B cell (primary cell): ENCODE measurements at regions not wholly inside any gene's neighbourhood (a gene's known extent, or its start where the extent isn't known, plus 50 kb on each side); places are given as distances from the start of the nearest gene placed in this dataset.

Source experiments
- ATAC-seq: fragments of 200-7000 bp; cut with Tn5 transposase; one replicate; pipeline ENCODE4 v1.10.0; 2021; ENCODE audit warnings: low read depth, mild to moderate bottlenecking, moderate number of reproducible peaks, moderate library complexity
- CTCF ChIA-PET: fragments of 350-600 bp; sonication (Branson Sonifier 250); formaldehyde crosslinking; loops from one replicate; lab custom pipeline; 2021; ENCODE audit warnings: antibody characterized with exemption, inconsistent platforms; lab: Charles Lee
- POLR2A ChIA-PET: fragments of 350-600 bp; sonication (Branson Sonifier 250); formaldehyde crosslinking; loops from one replicate; lab custom pipeline; 2021; ENCODE audit warnings: antibody characterized with exemption; lab: Charles Lee
- DNase-seq: peaks from one replicate; pipeline ENCODE4 v3.0.0; 2013
- H2AFZ ChIP-seq: 2 replicates; pipeline ENCODE4 v1.6.1; 2012; ENCODE audit warnings: mild to moderate bottlenecking, low read depth, low read length; ENCODE audit not compliant: insufficient read depth, poor library complexity, severe bottlenecking
- H3K27ac ChIP-seq, 2 donors: 1 replicate in 1 of 2; 2 replicates in 1 of 2; pipeline ENCODE4 v1.5.1; 2012 to 2013; ENCODE audit warnings: low read length in 2 of 2, mild to moderate bottlenecking in 2 of 2, moderate library complexity in 1 of 2
- H3K27me3 ChIP-seq, 4 experiments: fragments of 200-600 bp in 1 of 4; sonication (generic) in 1 of 4; replicated peaks in 1 of 4; 1 replicate in 2 of 4; 2 replicates in 2 of 4; pipeline versions ENCODE4 v1.6.1 to v1.7.0; 2013 to 2016; ENCODE audit warnings: low read length in 3 of 4, mild to moderate bottlenecking in 2 of 4, mixed read lengths in 1 of 4, moderate library complexity in 1 of 4; ENCODE audit not compliant: insufficient read depth in 4 of 4, control insufficient read depth in 3 of 4; ENCODE audit errors: control extremely low read depth in 1 of 4
- H3K36me3 ChIP-seq, 2 experiments: replicated peaks in 1 of 2; 1 replicate in 1 of 2; 2 replicates in 1 of 2; pipeline versions ENCODE4 v1.6.1 to v1.7.1; 2013; ENCODE audit warnings: low read length in 1 of 2; ENCODE audit not compliant: insufficient read depth in 2 of 2, control insufficient read depth in 1 of 2; ENCODE audit errors: control extremely low read depth in 1 of 2, extremely low read depth in 1 of 2
- H3K4me1 ChIP-seq, 2 donors: fragments of 200-600 bp in 1 of 2; sonication (generic) in 1 of 2; 1 replicate in 1 of 2; 2 replicates in 1 of 2; pipeline versions ENCODE4 v1.5.1 to v1.6.1; 2013 to 2017; ENCODE audit warnings: low read length in 2 of 2; ENCODE audit not compliant: control insufficient read depth in 2 of 2, insufficient read depth in 2 of 2
- H3K4me2 ChIP-seq: replicated peaks from 2 replicates; pipeline ENCODE3; 2012; ENCODE audit warnings: mild to moderate bottlenecking, low read depth, low read length; ENCODE audit not compliant: poor library complexity, severe bottlenecking
- H3K4me3 ChIP-seq, 5 experiments: fragments of 200-600 bp in 1 of 5; sonication (generic) in 1 of 5; 1 replicate in 3 of 5; 2 replicates in 2 of 5; pipeline versions ENCODE4 v1.5.1 to v1.7.0; 2011 to 2016; ENCODE audit warnings: low read length in 4 of 5, mild to moderate bottlenecking in 4 of 5, low read depth in 2 of 5, control low read depth in 1 of 5, moderate library complexity in 1 of 5; ENCODE audit not compliant: insufficient read depth in 1 of 5; ENCODE audit errors: control extremely low read depth in 1 of 5, extremely low read depth in 1 of 5
- H3K79me2 ChIP-seq: fragments of 200-600 bp; sonication (generic); one replicate; pipeline ENCODE4 v1.6.0; 2016; ENCODE audit warnings: low read length; ENCODE audit not compliant: control insufficient read depth, insufficient read depth
- H3K9ac ChIP-seq: fragments of 200-600 bp; sonication (generic); 2 replicates; pipeline ENCODE4 v1.6.1; 2017; ENCODE audit warnings: mild to moderate bottlenecking, low read length, moderate library complexity
- H3K9me3 ChIP-seq, 3 donors: one replicate each; pipeline versions ENCODE4 v1.6.1 to v1.7.1; 2013; ENCODE audit warnings: low read length in 2 of 3; ENCODE audit not compliant: control insufficient read depth in 2 of 3, insufficient read depth in 1 of 3; ENCODE audit errors: control extremely low read depth in 1 of 3
- H4K20me1 ChIP-seq: 2 replicates; pipeline ENCODE4 v1.6.0; 2012; ENCODE audit warnings: mild to moderate bottlenecking, low read length; ENCODE audit not compliant: insufficient read depth, control insufficient read depth, poor library complexity, severe bottlenecking
- H3K27ac Mint-ChIP-seq: one replicate; pipeline ENCODE4 v1.8.0; 2021; ENCODE audit warnings: mixed read lengths
- H3K27me3 Mint-ChIP-seq: one replicate; pipeline ENCODE4 v1.8.0; 2021; ENCODE audit warnings: mixed read lengths
- H3K4me1 Mint-ChIP-seq: one replicate; pipeline ENCODE4 v1.8.0; 2021; ENCODE audit warnings: mixed read lengths
- H3K4me3 Mint-ChIP-seq: one replicate; pipeline ENCODE4 v1.8.0; 2021; ENCODE audit warnings: mixed read lengths
- H3K9me3 Mint-ChIP-seq: one replicate; pipeline ENCODE4 v1.8.0; 2022; ENCODE audit warnings: mixed read lengths; ENCODE audit not compliant: insufficient read depth
- CTCF ChIP-seq: fragments of 200-600 bp; IDR thresholded peaks from one replicate; pipeline ENCODE4 v1.8.0; 2022; ENCODE audit warnings: antibody characterized with exemption, mild to moderate bottlenecking
- EZH2 ChIP-seq: IDR thresholded peaks from 2 replicates; pipeline ENCODE4 v1.6.1; 2012; ENCODE audit warnings: borderline replicate concordance, low read depth, mild to moderate bottlenecking, moderate library complexity, low read length; ENCODE audit not compliant: insufficient read depth, poor library complexity, severe bottlenecking
- WGBS: methylation state at CpG from one replicate; pipeline ENCODE4 v1.1.5; 2013; ENCODE audit warnings: missing lambda C conversion rate; ENCODE audit not compliant: insufficient coverage; 5-methylcytosine and 5-hydroxymethylcytosine counted together
- intact Hi-C: fragments of 100-400 bp; cut with micrococcal nuclease; formaldehyde crosslinking; loops from one replicate; pipeline ENCODE4 v1.10.0; 2022

GRCh38 chr6:95204178-95204577 lies 373.2 kb upstream of the MANEA start:
- Histone ChIP-seq H3K4me3 (no peak overlapping the region), H2AFZ (no peak overlapping the region), H4K20me1 (no peaks in the 10 kb centered on the region), H3K79me2 (no peaks in the 10 kb centered on the region), H3K27ac (no peak overlapping the region), H3K27me3 (no peaks in the 10 kb centered on the region), H3K4me2 (no peak overlapping the region), H3K4me1 (no peaks in the 10 kb centered on the region), H3K9ac (no peak overlapping the region), H3K9me3 (no peaks in the 10 kb centered on the region), H3K36me3 (no peaks in the 10 kb centered on the region)
- DNase-seq (no peak), ATAC-seq (no peak)
- TF ChIP-seq CTCF, result no peak
- no peak for TF ChIP-seq EZH2
- WGBS, result no CpG with 5 or more reads among the region's 2 CpGs
- CTCF ChIA-PET, result no interaction called here
- intact Hi-C loops, result no loop called here
- Mint-ChIP-seq H3K27ac (no peak overlapping the region), H3K4me1 (no peaks in the 10 kb centered on the region), H3K27me3 (no peaks in the 10 kb centered on the region), H3K4me3 (no peak overlapping the region), H3K9me3 (no peaks in the 10 kb centered on the region)
- POLR2A ChIA-PET, result no interaction called here

GRCh38 chr6:95208621-95209020 lies 368.7 kb upstream of the MANEA start:
- Histone ChIP-seq H3K4me2 (no peak overlapping the region), H3K9ac (no peak overlapping the region), H3K36me3 (no peaks in the 10 kb centered on the region), H2AFZ (no peak overlapping the region), H3K4me3 (no peak overlapping the region), H3K9me3 (no peaks in the 10 kb centered on the region), H3K27me3 (no peaks in the 10 kb centered on the region), H4K20me1 (no peaks in the 10 kb centered on the region), H3K79me2 (no peaks in the 10 kb centered on the region), H3K27ac (no peak overlapping the region), H3K4me1 (no peaks in the 10 kb centered on the region)
- intact Hi-C loops, result no loop called here
- H3K9me3 Mint-ChIP-seq, result no peaks in the 10 kb centered on the region
- DNase-seq (no peak), ATAC-seq (no peak)
- H3K4me3 Mint-ChIP-seq, result no peak overlapping the region
- WGBS, result no CpG with 5 or more reads among the region's 2 CpGs
- TF ChIP-seq CTCF (no peak), EZH2 (no peak)
- H3K27me3 Mint-ChIP-seq, result no peaks in the 10 kb centered on the region
- CTCF ChIA-PET, result no interaction called here
- no peaks in the 10 kb centered on the region for H3K4me1 Mint-ChIP-seq
- POLR2A ChIA-PET, result no interaction called here
- no peak overlapping the region for H3K27ac Mint-ChIP-seq
